ENCODE measurements at regions not wholly inside any gene's neighbourhood (a gene's known extent, or its start where the extent isn't known, plus 50 kb on each side); places are given as distances from the start of the nearest gene placed in this dataset.

- DNase-seq (ENCODE audit: low spot score in 2 of 2): no peak
- Mint-ChIP-seq H3K4me1 (no peaks in the 10 kb centered on the region), H3K27me3 (peaks cover 19% of the 10 kb centered on the region), H3K9me3 (peaks cover 2% of the 10 kb centered on the region), H3K4me3 (no peak overlapping the region), H3K36me3 (no peaks in the 10 kb centered on the region), H3K27ac (no peak overlapping the region)
- ATAC-seq (ENCODE audit: low read depth): no peak
These were observed 69.5 kb upstream of the AFDN start for GRCh38 chr6:167757249-167757648.

GRCh38 chr6:167757821-167758220 lies 68.9 kb upstream of the AFDN start:
- H3K9me3 Mint-ChIP-seq: peaks cover 2% of the 10 kb centered on the region
- H3K4me3 Mint-ChIP-seq: no peak overlapping the region
- no peaks in the 10 kb centered on the region for H3K36me3 Mint-ChIP-seq
- H3K4me1 Mint-ChIP-seq: no peaks in the 10 kb centered on the region
- no peak for DNase-seq (ENCODE audit: low spot score in 2 of 2)
- ATAC-seq (ENCODE audit: low read depth): no peak
- H3K27ac Mint-ChIP-seq: no peak overlapping the region
- H3K27me3 Mint-ChIP-seq: peaks cover 17% of the 10 kb centered on the region

- Mint-ChIP-seq H3K4me1 (peaks cover 3% of the 10 kb centered on the region), H3K27ac (no peak overlapping the region), H3K9me3 (peaks cover 2% of the 10 kb centered on the region), H3K4me3 (no peak overlapping the region), H3K36me3 (no peaks in the 10 kb centered on the region), H3K27me3 (peaks cover 20% of the 10 kb centered on the region)
- DNase-seq (ENCODE audit: low spot score in 2 of 2) (no peak), ATAC-seq (ENCODE audit: low read depth) (no peak)
These were observed 68.2 kb upstream of the AFDN start for GRCh38 chr6:167758309-167759023.

GRCh38 chr6:167759206-167759605 lies 67.5 kb upstream of the AFDN start:
- Mint-ChIP-seq H3K9me3 (no peaks in the 10 kb centered on the region), H3K27ac (no peak overlapping the region), H3K4me1 (peaks cover 3% of the 10 kb centered on the region), H3K4me3 (no peak overlapping the region), H3K36me3 (no peaks in the 10 kb centered on the region), H3K27me3 (peaks cover 20% of the 10 kb centered on the region)
- DNase-seq (ENCODE audit: low spot score in 2 of 2): no peak
- ATAC-seq (ENCODE audit: low read depth): no peak

GRCh38 chr6:167759912-167760311 lies 66.8 kb upstream of the AFDN start:
- no peak overlapping the region for H3K27ac Mint-ChIP-seq
- ATAC-seq (ENCODE audit: low read depth) (no peak), DNase-seq (ENCODE audit: low spot score in 2 of 2) (no peak)
- no peaks in the 10 kb centered on the region for H3K36me3 Mint-ChIP-seq
- H3K4me1 Mint-ChIP-seq: peaks cover 3% of the 10 kb centered on the region
- H3K4me3 Mint-ChIP-seq: no peak overlapping the region
- H3K9me3 Mint-ChIP-seq: no peaks in the 10 kb centered on the region
- H3K27me3 Mint-ChIP-seq: peaks cover 20% of the 10 kb centered on the region

GRCh38 chr6:167760979-167761793 lies 65.5 kb upstream of the AFDN start:
- no peak for ATAC-seq (ENCODE audit: low read depth)
- DNase-seq (ENCODE audit: low spot score in 2 of 2): no peak
- Mint-ChIP-seq H3K27me3 (peaks cover 20% of the 10 kb centered on the region), H3K36me3 (no peaks in the 10 kb centered on the region), H3K4me1 (peaks cover 3% of the 10 kb centered on the region), H3K4me3 (no peak overlapping the region), H3K27ac (no peak overlapping the region), H3K9me3 (no peaks in the 10 kb centered on the region)

- Mint-ChIP-seq H3K27ac (no peak overlapping the region), H3K4me1 (peaks cover 3% of the 10 kb centered on the region), H3K27me3 (peaks cover 20% of the 10 kb centered on the region), H3K36me3 (no peaks in the 10 kb centered on the region), H3K9me3 (no peaks in the 10 kb centered on the region), H3K4me3 (no peak overlapping the region)
- ATAC-seq (ENCODE audit: low read depth) (no peak), DNase-seq (ENCODE audit: low spot score in 2 of 2) (no peak)
These were observed 64.9 kb upstream of the AFDN start for GRCh38 chr6:167761794-167762258.

GRCh38 chr6:167762259-167762962 lies 64.3 kb upstream of the AFDN start:
- Mint-ChIP-seq H3K27ac (no peak overlapping the region), H3K4me1 (peaks cover 3% of the 10 kb centered on the region)

GRCh38 chr6:167763056-167763944 lies 63.4 kb upstream of the AFDN start:
- no peak for ATAC-seq (ENCODE audit: low read depth)
- peaks cover 17% of the 10 kb centered on the region for H3K27me3 Mint-ChIP-seq
- no peaks in the 10 kb centered on the region for H3K9me3 Mint-ChIP-seq
- H3K27ac Mint-ChIP-seq: no peak overlapping the region
- DNase-seq (ENCODE audit: low spot score in 2 of 2): no peak
- H3K4me1 Mint-ChIP-seq: peaks cover 3% of the 10 kb centered on the region
- H3K36me3 Mint-ChIP-seq: no peaks in the 10 kb centered on the region
- H3K4me3 Mint-ChIP-seq: no peak overlapping the region

More at GRCh38 chr6:167762259-167762962, 64.3 kb upstream of the AFDN start:
- no peak for DNase-seq (ENCODE audit: low spot score in 2 of 2)
- Mint-ChIP-seq H3K36me3 (no peaks in the 10 kb centered on the region), H3K27me3 (peaks cover 18% of the 10 kb centered on the region), H3K4me3 (no peak overlapping the region), H3K9me3 (no peaks in the 10 kb centered on the region)
- no peak for ATAC-seq (ENCODE audit: low read depth)

- DNase-seq (ENCODE audit: low spot score in 2 of 2) (no peak), ATAC-seq (ENCODE audit: low read depth) (no peak)
- Mint-ChIP-seq H3K4me3 (no peak overlapping the region), H3K27ac (no peak overlapping the region), H3K4me1 (peaks cover 3% of the 10 kb centered on the region), H3K36me3 (no peaks in the 10 kb centered on the region), H3K9me3 (no peaks in the 10 kb centered on the region), H3K27me3 (peaks cover 14% of the 10 kb centered on the region)
These were observed 62.5 kb upstream of the AFDN start for GRCh38 chr6:167764215-167764614.

- no peak overlapping the region for H3K27ac Mint-ChIP-seq
- ATAC-seq (ENCODE audit: low read depth) (no peak), DNase-seq (ENCODE audit: low spot score in 2 of 2) (no peak)
- H3K27me3 Mint-ChIP-seq: peaks cover 9% of the 10 kb centered on the region
- no peaks in the 10 kb centered on the region for H3K36me3 Mint-ChIP-seq
- no peak overlapping the region for H3K4me3 Mint-ChIP-seq
- peaks cover 3% of the 10 kb centered on the region for H3K4me1 Mint-ChIP-seq
- no peaks in the 10 kb centered on the region for H3K9me3 Mint-ChIP-seq
These were observed 61.8 kb upstream of the AFDN start for GRCh38 chr6:167764713-167765479.

GRCh38 chr6:167766986-167767714 lies 59.6 kb upstream of the AFDN start:
- H3K27ac Mint-ChIP-seq: no peak overlapping the region
- ATAC-seq (ENCODE audit: low read depth) (no peak), DNase-seq (ENCODE audit: low spot score in 2 of 2) (no peak)
- H3K4me1 Mint-ChIP-seq: peaks cover 3% of the 10 kb centered on the region
- no peaks in the 10 kb centered on the region for H3K9me3 Mint-ChIP-seq
- no peak overlapping the region for H3K4me3 Mint-ChIP-seq
- H3K27me3 Mint-ChIP-seq: peaks cover 9% of the 10 kb centered on the region
- H3K36me3 Mint-ChIP-seq: no peaks in the 10 kb centered on the region
